HG03460 (cell line): ENCODE measurements at regions not wholly inside any gene's neighbourhood (a gene's known extent, or its start where the extent isn't known, plus 50 kb on each side); places are given as distances from the start of the nearest gene placed in this dataset.
"Not testable (repeated sequence)": the region's sequence is repeated elsewhere in the genome, so short reads cannot be mapped to it uniquely, and the experiment has no call there.

Source experiments
- ATAC-seq: cut with Tn5 transposase; IDR thresholded peaks from one replicate; pipeline ENCODE4 v1.9.1; 2021; ENCODE audit not compliant: unreplicated experiment

- ATAC-seq = no peak
Observed at GRCh38 chrX:124690495-124690894, 344.1 kb downstream of the SH2D1A start.

DNA sequence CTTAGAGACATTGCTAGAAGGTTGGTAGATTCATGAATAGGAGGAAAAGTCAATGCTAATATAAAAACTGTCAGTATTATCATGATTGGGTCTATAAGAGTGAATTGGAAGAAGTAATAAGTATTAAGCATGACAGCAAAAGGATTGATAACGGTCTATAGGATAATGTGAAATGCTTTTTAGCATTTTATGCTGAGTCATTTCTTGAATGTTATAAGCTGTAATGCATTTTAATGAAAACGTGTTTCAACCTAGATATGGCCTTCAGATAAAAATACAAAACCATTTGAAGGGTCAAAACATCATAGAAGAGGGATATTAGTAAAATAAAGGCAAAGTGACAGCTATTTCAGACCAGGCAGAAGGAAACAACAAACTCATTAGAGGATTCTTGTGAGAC, 353.5 kb downstream of the SH2D1A start:
- ATAC-seq = no peak

DNA sequence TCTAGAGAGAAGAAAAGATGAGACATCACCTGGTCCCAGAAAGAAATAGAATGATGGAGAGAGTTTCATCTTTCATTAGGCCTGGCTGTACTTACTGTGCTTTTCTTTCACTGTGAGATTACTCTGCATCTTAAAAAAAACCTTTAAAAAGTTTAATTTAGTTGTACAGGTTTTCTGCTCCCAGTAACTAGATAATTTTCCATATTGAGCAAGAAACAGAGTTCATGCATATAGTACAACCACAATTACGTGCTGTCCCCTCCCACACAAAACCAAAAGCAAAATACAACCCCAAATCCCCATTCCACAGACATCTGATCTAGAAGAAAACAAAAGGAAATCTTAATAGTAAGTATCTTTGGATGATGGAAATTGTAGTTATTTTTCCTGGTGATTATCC, 371.2 kb downstream of the SH2D1A start:
- ATAC-seq = no peak

DNA sequence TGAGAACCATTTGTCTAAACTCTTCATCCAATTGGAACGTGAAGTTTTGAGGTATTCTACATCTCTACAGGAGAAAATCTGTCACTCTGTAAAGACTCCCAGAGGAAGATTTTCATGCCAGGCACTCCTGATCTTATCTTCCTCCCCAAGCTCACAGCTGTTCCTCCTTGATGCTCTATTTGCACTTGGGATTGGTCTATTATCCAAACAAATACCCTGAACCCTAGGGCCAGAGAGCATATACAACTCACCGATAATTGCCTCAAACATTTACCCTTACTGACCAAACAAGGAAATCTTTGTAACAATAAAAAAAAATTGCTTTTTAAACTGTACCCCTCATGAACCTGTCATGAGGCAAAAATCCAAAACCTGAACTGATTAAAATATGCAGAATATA, 372.7 kb downstream of the SH2D1A start:
- ATAC-seq = no peak

DNA sequence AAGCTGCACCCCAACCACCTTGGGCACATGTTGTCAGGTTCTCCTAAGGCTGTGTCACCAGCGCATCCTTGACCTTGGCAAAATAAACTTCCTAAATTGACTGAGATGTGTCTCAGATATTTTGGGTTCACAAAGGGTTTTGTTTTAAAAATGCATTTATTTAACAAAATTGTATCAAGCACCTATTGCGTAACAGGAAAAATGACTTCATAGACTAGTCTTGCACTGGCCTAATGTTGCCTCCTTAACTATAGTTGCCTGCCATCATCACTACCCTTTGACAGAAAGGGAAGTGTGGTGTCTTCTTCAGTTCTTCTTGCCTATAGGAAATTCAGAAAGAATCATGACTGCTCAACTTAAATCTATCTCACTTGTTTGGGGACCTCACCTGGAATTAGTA, 374.2 kb downstream of the SH2D1A start:
- no peak for ATAC-seq

- no peak for ATAC-seq
Observed at GRCh38 chrX:124725502-124725901, 379.1 kb downstream of the SH2D1A start.

DNA sequence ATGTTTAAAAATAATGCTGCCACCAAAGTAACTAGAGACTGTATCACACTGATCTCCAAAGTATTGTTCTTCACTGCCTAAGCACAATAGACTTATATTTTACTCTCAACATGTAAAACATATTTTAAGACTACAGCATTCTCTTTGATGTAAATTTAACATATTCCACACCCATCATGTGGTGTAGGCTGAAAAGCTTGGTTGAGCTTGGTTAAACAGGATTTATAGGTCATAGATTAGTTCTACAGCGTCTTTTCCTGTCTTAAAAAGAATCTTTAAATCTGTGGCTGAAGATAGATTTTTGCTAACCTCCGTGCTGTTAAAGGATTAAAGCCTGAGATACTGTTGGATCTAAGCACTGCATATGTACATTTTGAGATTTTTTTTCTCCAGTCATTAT, 379.9 kb downstream of the SH2D1A start:
- ATAC-seq = no peak

DNA sequence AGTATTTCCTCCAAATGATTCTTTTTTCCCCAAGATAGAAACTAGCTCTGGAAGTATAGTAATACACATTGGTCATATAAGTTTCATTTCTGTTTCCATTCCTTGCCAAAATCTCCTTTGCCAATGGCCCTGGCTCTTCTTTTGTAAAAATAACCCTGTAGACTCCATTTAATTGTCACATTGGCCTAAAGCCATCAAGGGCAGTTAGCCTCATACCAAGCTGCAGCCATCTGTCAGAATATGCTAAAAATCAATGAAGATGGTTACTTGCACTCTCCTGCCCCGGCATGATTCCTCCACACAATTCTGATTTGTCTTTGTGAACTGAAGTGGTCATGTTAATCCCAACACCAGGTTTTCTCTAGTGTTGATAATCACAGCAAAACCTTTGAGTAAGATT, 380.5 kb downstream of the SH2D1A start:
- no peak for ATAC-seq

GRCh38 chrX:124736553-124737270, 390.3 kb downstream of the SH2D1A start:
- ATAC-seq = no peak

- no peak for ATAC-seq
Observed at GRCh38 chrX:124737771-124738170, 391.4 kb downstream of the SH2D1A start.

DNA sequence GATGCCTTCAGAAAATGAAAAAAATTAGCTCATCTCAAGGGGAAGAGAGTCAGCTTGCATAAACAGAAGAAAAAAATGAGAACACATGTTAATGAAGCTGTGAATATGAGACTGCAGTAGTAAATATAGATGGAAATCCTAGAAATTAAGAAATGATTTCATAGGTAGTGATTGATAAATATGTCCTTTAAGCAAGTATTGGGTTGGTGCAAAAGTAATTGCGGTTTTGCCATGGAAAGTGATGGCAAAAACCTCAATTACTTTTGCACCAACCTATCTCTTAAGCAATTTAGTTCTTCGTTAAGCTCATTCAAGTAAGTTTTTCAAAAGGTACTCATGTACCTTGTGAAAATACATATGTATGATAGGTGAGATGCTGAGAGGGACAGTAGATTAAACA, 400.9 kb downstream of the SH2D1A start:
- no peak for ATAC-seq

DNA sequence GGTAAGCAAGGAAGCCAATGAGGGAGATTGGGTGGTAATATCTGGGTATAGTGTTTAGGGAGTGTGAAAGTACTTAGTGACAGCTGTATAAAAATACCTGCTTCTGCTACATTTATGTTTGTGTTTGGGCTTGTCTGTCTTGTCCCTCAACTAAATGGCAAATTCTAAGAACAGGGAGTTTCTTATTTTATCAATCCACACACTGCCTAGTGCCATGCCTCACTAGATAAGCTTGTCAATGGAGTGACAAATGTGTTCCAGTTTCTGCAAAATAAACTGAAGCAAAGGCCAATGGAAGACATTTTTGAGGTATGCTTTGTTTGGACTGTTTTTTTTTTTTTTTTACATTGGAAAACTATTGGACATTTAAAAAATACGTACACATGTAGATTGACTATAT, 418.0 kb downstream of the SH2D1A start:
- ATAC-seq = no peak

DNA sequence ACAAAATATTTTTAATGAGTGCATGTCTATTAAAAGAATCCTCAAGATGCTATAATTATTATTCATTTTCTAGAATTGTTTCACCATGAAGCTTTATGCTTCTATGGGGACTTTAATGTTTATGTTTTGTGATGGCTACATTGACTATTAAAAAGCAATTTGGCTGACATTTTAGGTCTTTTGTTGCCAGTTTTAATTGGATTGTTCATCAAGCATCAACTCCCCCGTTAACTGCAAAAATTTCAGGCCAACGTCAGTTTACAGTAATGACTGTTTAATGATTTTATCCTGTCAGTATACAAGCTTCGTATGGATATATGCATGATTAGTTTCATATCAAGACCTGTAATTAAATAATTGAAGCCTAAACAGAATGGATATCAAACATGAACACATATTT, 422.8 kb downstream of the SH2D1A start:
- no peak for ATAC-seq

- no peak for ATAC-seq
Observed at GRCh38 chrX:124771292-124771691, 424.9 kb downstream of the SH2D1A start.

GRCh38 chrX:124788253-124788652, 441.9 kb downstream of the SH2D1A start:
- not testable (repeated sequence) for ATAC-seq

DNA sequence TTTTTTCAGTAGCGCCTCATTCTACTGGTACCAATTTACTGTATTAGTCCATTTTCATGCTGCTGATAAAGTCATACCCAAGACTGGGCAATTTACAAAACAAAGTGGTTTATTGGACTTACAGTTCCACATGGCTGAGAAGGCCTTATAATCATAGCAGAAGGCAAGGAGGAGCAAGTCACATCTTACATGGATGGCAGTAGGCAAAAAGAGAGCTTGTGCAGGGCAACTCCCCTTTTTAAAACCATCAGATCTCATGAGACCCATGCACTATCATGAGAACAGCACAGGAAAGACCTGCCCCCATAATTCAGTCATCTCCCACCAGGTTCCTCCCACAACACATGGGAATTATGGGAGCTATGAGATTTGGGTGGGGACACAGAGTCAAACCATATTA, 443.5 kb downstream of the SH2D1A start:
- ATAC-seq = not testable (repeated sequence)

DNA sequence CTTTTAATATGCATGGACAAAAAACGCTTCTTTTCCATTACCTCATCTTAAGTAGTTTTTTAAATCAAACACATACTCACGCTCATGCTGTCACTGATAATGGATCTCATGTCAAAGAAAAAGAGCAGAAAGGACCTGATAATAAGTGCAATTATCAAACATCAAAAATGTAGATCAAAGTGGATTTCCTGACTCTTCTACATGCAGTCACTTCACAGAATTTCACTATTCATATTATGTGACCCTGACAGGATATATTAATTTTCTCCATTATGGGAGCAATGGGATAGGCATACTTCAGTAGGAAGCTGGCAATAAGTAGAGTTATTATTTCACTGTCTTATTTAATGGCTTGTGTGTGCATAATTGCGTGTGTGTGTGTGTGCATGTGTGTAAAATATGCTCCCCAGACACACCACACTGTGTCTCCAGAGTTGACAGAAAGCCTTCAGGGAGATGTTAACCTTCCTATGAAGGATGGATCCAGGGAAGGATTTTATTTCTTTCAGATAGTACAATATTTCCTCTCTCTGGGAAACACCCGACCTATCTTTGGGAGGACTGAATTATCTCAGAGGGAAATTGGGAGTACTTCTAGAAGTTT, 445.2 kb downstream of the SH2D1A start:
- ATAC-seq = no peak

DNA sequence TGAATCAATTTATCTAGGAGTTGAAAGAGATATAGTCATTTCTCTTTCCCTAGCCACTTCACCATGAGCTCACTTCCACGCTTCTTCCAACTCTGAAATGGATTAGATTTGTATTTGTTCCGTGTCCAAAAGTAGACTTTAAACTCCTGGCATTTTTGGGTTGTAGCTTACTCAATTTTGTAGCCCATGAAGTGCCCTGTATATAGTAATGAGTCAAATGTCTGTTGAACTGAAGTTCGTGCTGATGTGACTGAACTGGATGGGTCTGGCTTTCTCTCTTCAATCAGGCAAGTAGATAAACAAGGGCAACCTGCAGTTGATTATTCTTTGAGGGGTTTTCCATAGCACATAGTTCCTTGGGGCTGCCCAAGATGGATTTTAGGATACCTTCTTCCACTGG, 450.6 kb downstream of the SH2D1A start:
- no peak for ATAC-seq

GRCh38 chrX:124804962-124805361, 458.6 kb downstream of the SH2D1A start:
- ATAC-seq = no peak

GRCh38 chrX:124805486-124805885, 459.1 kb downstream of the SH2D1A start:
- ATAC-seq = no peak

GRCh38 chrX:124814106-124814505, 467.7 kb downstream of the SH2D1A start:
- ATAC-seq = no peak

GRCh38 chrX:124818033-124818432, 471.7 kb downstream of the SH2D1A start:
- no peak for ATAC-seq

DNA sequence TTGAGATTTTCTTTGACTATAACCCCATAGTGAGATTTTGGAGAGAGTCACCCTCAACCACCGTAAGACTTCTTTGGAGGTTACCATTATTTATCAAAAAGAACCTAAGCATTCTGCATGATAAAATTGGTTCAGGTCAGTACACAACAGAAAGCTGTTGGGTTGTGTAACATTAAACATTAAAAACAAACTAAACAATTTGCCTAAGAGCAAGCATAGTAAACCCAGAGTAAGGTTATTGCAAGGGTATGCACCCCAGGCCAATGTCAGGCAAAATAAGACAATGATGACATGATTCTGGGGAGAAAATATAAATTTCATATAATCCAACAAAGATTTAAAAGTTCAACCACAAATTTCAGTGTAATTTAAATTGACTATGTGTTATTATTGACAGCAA, 472.4 kb downstream of the SH2D1A start:
- ATAC-seq = no peak
